Ishikawa (cell line): ENCODE measurements at regions not wholly inside any gene's neighbourhood (a gene's known extent, or its start where the extent isn't known, plus 50 kb on each side); places are given as distances from the start of the nearest gene placed in this dataset.

Source experiments
- CEBPB ChIP-seq: IDR thresholded peaks from 2 replicates; pipeline ENCODE4 v1.6.1; 2012
- CREB1 ChIP-seq: IDR thresholded peaks from 2 replicates; pipeline ENCODE4 v1.6.1; 2012; ENCODE audit warnings: low read depth
- EP300 ChIP-seq: IDR thresholded peaks from 2 replicates; pipeline ENCODE4 v1.6.1; 2012; ENCODE audit warnings: borderline replicate concordance
- FOXM1 ChIP-seq: IDR thresholded peaks from 2 replicates; pipeline ENCODE4 v1.6.1; 2012; ENCODE audit warnings: low read depth, borderline replicate concordance
- NFIC ChIP-seq: IDR thresholded peaks from 2 replicates; pipeline ENCODE4 v1.6.1; 2012
- RAD21 ChIP-seq: IDR thresholded peaks from 2 replicates; pipeline ENCODE4 v1.6.1; 2012; ENCODE audit warnings: low read depth
- TAF1 ChIP-seq: IDR thresholded peaks from 2 replicates; pipeline ENCODE4 v1.6.1; 2012; ENCODE audit warnings: low read depth, mild to moderate bottlenecking
- TCF12 ChIP-seq: IDR thresholded peaks from 2 replicates; pipeline ENCODE4 v1.6.1; 2012; ENCODE audit warnings: low read depth
- TEAD4 ChIP-seq: IDR thresholded peaks from 2 replicates; pipeline ENCODE4 v1.6.1; 2012
- YY1 ChIP-seq: IDR thresholded peaks from 2 replicates; pipeline ENCODE4 v1.6.1; 2012; ENCODE audit warnings: low read depth
- ZBTB7A ChIP-seq: IDR thresholded peaks from 2 replicates; pipeline ENCODE4 v1.6.1; 2012; ENCODE audit warnings: low read depth
- TF ChIP-seq, protein P1 (sequence below): IDR thresholded peaks from 2 replicates; pipeline ENCODE4 v1.6.1; 2012; ENCODE audit warnings: low read depth, mild to moderate bottlenecking
- TF ChIP-seq, protein P2 (sequence below): IDR thresholded peaks from 2 replicates; pipeline ENCODE4 v1.6.1; 2012
- TF ChIP-seq, protein P3 (sequence below): IDR thresholded peaks from 2 replicates; pipeline ENCODE4 v1.6.1; 2012

DNA sequence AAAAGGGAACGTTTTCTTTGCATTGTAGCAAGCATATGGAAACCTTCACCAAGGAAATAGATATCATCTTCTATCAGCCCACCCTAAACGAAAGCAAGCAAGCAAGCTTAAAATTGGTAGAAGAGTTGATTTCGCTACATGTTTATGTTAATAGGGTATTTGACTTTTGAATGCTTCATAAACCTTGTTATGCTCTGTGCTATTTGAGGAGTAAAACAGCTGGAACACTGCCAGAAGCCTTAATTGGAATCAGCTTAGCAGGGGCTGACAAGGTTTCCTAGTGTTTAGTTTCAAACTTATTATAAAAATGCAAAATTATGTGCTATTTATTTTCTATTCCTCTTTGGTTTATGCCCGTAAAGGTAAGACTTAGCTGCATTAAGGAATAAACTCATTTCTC is 70.6 kb upstream of the LINC00305 start:
- TF ChIP-seq RAD21 (no peak), ZBTB7A (no peak), CEBPB (no peak), TEAD4 (no peak), YY1 (no peak), EP300 (no peak), TAF1 (no peak), CREB1 (no peak), FOXM1 (no peak), NFIC (no peak), TCF12 (no peak)
- TF ChIP-seq, protein P1, sequence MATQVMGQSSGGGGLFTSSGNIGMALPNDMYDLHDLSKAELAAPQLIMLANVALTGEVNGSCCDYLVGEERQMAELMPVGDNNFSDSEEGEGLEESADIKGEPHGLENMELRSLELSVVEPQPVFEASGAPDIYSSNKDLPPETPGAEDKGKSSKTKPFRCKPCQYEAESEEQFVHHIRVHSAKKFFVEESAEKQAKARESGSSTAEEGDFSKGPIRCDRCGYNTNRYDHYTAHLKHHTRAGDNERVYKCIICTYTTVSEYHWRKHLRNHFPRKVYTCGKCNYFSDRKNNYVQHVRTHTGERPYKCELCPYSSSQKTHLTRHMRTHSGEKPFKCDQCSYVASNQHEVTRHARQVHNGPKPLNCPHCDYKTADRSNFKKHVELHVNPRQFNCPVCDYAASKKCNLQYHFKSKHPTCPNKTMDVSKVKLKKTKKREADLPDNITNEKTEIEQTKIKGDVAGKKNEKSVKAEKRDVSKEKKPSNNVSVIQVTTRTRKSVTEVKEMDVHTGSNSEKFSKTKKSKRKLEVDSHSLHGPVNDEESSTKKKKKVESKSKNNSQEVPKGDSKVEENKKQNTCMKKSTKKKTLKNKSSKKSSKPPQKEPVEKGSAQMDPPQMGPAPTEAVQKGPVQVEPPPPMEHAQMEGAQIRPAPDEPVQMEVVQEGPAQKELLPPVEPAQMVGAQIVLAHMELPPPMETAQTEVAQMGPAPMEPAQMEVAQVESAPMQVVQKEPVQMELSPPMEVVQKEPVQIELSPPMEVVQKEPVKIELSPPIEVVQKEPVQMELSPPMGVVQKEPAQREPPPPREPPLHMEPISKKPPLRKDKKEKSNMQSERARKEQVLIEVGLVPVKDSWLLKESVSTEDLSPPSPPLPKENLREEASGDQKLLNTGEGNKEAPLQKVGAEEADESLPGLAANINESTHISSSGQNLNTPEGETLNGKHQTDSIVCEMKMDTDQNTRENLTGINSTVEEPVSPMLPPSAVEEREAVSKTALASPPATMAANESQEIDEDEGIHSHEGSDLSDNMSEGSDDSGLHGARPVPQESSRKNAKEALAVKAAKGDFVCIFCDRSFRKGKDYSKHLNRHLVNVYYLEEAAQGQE, result no peak
- TF ChIP-seq, protein P2, sequence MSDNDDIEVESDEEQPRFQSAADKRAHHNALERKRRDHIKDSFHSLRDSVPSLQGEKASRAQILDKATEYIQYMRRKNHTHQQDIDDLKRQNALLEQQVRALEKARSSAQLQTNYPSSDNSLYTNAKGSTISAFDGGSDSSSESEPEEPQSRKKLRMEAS, result no peak
- TF ChIP-seq, protein P3, sequence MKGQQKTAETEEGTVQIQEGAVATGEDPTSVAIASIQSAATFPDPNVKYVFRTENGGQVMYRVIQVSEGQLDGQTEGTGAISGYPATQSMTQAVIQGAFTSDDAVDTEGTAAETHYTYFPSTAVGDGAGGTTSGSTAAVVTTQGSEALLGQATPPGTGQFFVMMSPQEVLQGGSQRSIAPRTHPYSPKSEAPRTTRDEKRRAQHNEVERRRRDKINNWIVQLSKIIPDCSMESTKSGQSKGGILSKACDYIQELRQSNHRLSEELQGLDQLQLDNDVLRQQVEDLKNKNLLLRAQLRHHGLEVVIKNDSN, result no peak
